Testis (tissue), 2 donors: ENCODE measurements at regions not wholly inside any gene's neighbourhood (a gene's known extent, or its start where the extent isn't known, plus 50 kb on each side); places are given as distances from the start of the nearest gene placed in this dataset.

Source experiments
- DNase-seq: peaks from one replicate; pipeline ENCODE4 v3.0.0-alpha.2; 2019
- H3K27ac ChIP-seq, 2 donors: fragments of 200-600 bp; sonication (generic); one replicate each; pipeline ENCODE4 v1.5.1; 2019
- H3K27me3 ChIP-seq: fragments of 200-600 bp; sonication (generic); one replicate; pipeline ENCODE4 v1.5.1; 2019
- H3K36me3 ChIP-seq: fragments of 200-600 bp; sonication (generic); one replicate; pipeline ENCODE4 v1.5.1; 2017; ENCODE audit warnings: low read depth; ENCODE audit errors: missing control alignments
- H3K4me1 ChIP-seq: fragments of 200-600 bp; sonication (generic); one replicate; pipeline ENCODE4 v1.5.1; 2019
- H3K4me3 ChIP-seq, 2 donors: fragments of 200-600 bp; sonication (generic); one replicate each; pipeline ENCODE4 v1.5.1; 2017 to 2019
- H3K9me3 ChIP-seq: fragments of 200-600 bp; sonication (generic); one replicate; pipeline ENCODE4 v1.5.1; 2017
- CTCF ChIP-seq, 3 experiments: fragments of 450-650 bp in 2 of 3; fragments of 200-600 bp in 1 of 3; sonication (generic) in 1 of 3; IDR thresholded peaks; one replicate each; pipeline ENCODE4 v1.5.1; 2016 to 2019; ENCODE audit warnings: antibody characterized with exemption in 3 of 3, mild to moderate bottlenecking in 2 of 3, moderate library complexity in 1 of 3
- POLR2A ChIP-seq: fragments of 450-650 bp; IDR thresholded peaks from one replicate; pipeline ENCODE4 v1.6.1; 2017; ENCODE audit warnings: antibody characterized with exemption, mild to moderate bottlenecking, moderate library complexity
- WGBS, 2 donors: methylation state at CpG; one replicate each; pipeline ENCODE4 v1.1.5; 2018; 5-methylcytosine and 5-hydroxymethylcytosine counted together
- intact Hi-C: fragments of 100-400 bp; cut with DNase I; formaldehyde crosslinking; loops from one replicate; pipeline ENCODE4 v1.15.1; 2023; ENCODE audit warnings: low total_unique reads

- intact Hi-C loops, result no loop called here
- WGBS, 2 donors, result 73 to 79% methylated on average over 4 of the region's 4 CpGs
- no peaks in the 10 kb centered on the region for H3K27me3 ChIP-seq
- DNase-seq, result no peak
- no peak overlapping the region for H3K4me3 ChIP-seq
- H3K36me3 ChIP-seq, result no peaks in the 10 kb centered on the region
- TF ChIP-seq POLR2A (no peak), CTCF (IDR thresholded peaks at IDR 0.05) (no peak)
- H3K27ac ChIP-seq, result no peak overlapping the region
- no peaks in the 10 kb centered on the region for H3K4me1 ChIP-seq
- H3K9me3 ChIP-seq, result no peaks in the 10 kb centered on the region
Measured at GRCh38 chr7:118737935-118738334, 513.4 kb downstream of the ANKRD7 start.

GRCh38 chr7:118745927-118746326 lies 521.4 kb downstream of the ANKRD7 start:
- intact Hi-C loops, result no loop called here
- TF ChIP-seq POLR2A (no peak), CTCF (IDR thresholded peaks at IDR 0.05) (no peak)
- no peak for DNase-seq
- Histone ChIP-seq H3K4me1 (no peaks in the 10 kb centered on the region), H3K27me3 (no peaks in the 10 kb centered on the region), H3K4me3 (no peak overlapping the region), H3K27ac (no peak overlapping the region), H3K36me3 (no peaks in the 10 kb centered on the region), H3K9me3 (no peaks in the 10 kb centered on the region)
- WGBS, 2 donors, result 57 to 81% methylated on average over 1 of the region's 1 CpG

- Histone ChIP-seq H3K9me3 (no peaks in the 10 kb centered on the region), H3K4me3 (no peak overlapping the region), H3K27me3 (no peaks in the 10 kb centered on the region), H3K36me3 (no peaks in the 10 kb centered on the region), H3K27ac (no peak overlapping the region), H3K4me1 (no peaks in the 10 kb centered on the region)
- no peak for DNase-seq
- intact Hi-C loops, result no loop called here
- no peak for TF ChIP-seq CTCF (IDR thresholded peaks at IDR 0.05)
- TF ChIP-seq POLR2A, result no peak
Measured at GRCh38 chr7:118747473-118747872, 523.0 kb downstream of the ANKRD7 start.

- Histone ChIP-seq H3K9me3 (no peaks in the 10 kb centered on the region), H3K36me3 (no peaks in the 10 kb centered on the region), H3K4me1 (no peaks in the 10 kb centered on the region), H3K27me3 (no peaks in the 10 kb centered on the region), H3K27ac (no peak overlapping the region), H3K4me3 (no peak overlapping the region)
- TF ChIP-seq CTCF (IDR thresholded peaks at IDR 0.05) (no peak), POLR2A (no peak)
- 95 to 96% methylated on average over 1 of the region's 1 CpG for WGBS, 2 donors
- DNase-seq, result no peak
- intact Hi-C loops, result no loop called here
Measured at GRCh38 chr7:118753479-118753878, 529.0 kb downstream of the ANKRD7 start.

- Histone ChIP-seq H3K4me1 (no peaks in the 10 kb centered on the region), H3K36me3 (no peaks in the 10 kb centered on the region), H3K27ac (no peak overlapping the region), H3K9me3 (no peaks in the 10 kb centered on the region), H3K4me3 (no peak overlapping the region), H3K27me3 (no peaks in the 10 kb centered on the region)
- intact Hi-C loops, result no loop called here
- no peak for DNase-seq
- TF ChIP-seq POLR2A (no peak), CTCF (IDR thresholded peaks at IDR 0.05) (no peak)
- 75 to 89% methylated on average over 3 of the region's 3 CpGs for WGBS, 2 donors
Measured at GRCh38 chr7:118754608-118755007, 530.1 kb downstream of the ANKRD7 start.
